Stimulated activated CD8-positive, alpha-beta memory T cell treated with anti-CD3 and anti-CD28 coated beads, Interleukin-7, amount 100 ng/mL, for 48 hours (primary cell): ENCODE measurements at regions not wholly inside any gene's neighbourhood (a gene's known extent, or its start where the extent isn't known, plus 50 kb on each side); places are given as distances from the start of the nearest gene placed in this dataset.
"Not testable (repeated sequence)": the region's sequence is repeated elsewhere in the genome, so short reads cannot be mapped to it uniquely, and the experiment has no call there.

Source experiments
- DNase-seq, 2 donors: peaks; one replicate each; pipeline ENCODE4 v3.0.0-alpha.2; 2020; ENCODE audit warnings: low read depth in 1 of 2; ENCODE audit errors: extremely low read depth in 1 of 2

- DNase-seq = no peak
These were observed 1466.0 kb upstream of the C9orf72 start for GRCh38 chr9:29039258-29039657.

DNA sequence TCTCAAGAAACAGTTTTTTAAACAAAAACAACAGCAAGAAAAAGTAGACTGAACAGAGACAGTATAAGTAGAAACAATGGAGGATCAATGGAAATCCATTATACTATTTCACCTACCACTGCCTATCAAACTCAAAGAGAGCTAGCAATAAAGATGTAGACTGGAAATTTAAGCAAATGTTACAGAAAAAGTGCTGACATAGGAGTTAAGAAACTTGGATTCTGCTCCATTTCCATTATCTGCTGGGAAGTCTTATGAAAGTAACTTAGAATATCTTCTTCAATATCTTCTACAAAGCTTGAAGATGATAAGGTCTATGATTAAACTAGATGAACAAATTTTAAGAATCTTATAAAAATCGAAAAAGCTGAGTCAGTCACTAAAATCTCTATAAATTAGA lies 1469.8 kb upstream of the C9orf72 start:
- no peak for DNase-seq

DNA sequence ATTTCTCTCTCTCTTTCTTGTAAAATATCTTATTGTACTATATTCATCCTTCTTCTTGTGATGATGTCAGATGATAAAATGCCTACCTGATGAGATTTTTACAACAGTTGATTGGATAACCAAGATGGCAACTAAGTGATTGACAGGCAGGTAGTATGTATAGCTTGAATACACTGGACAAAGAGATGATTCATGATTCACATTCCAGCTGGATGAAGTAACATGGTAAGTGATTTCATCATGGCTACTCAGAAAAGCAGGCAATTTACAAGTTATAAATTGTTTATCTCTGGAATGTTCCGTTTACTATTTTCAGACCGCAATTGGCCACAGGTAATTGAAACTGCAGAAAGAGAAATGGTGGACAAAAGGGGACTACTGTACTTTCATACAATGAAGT lies 1471.7 kb upstream of the C9orf72 start:
- no peak for DNase-seq

GRCh38 chr9:29060041-29060440 lies 1486.8 kb upstream of the C9orf72 start:
- DNase-seq = no peak

GRCh38 chr9:29062446-29062845 lies 1489.2 kb upstream of the C9orf72 start:
- no peak for DNase-seq

DNA sequence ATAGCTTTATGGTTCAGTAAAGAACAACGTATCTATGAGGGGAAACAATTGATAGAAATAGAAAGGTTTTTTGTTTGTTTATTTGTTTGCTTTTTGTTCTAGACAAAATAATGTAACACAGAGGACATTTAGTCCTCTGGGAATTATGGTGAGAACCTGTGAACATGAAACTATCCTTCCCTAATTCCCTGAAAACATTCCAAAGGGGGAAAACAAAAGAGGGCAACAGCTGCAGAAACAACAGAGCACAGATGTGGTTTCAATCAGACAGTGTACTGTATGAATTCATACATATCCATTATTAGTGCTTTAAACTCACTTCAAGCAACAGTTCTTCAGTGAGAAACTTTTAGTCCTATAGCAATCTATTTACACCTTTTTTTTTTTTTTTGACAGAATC lies 1489.8 kb upstream of the C9orf72 start:
- DNase-seq = no peak

GRCh38 chr9:29066141-29066640 lies 1492.9 kb upstream of the C9orf72 start:
- no peak for DNase-seq

DNA sequence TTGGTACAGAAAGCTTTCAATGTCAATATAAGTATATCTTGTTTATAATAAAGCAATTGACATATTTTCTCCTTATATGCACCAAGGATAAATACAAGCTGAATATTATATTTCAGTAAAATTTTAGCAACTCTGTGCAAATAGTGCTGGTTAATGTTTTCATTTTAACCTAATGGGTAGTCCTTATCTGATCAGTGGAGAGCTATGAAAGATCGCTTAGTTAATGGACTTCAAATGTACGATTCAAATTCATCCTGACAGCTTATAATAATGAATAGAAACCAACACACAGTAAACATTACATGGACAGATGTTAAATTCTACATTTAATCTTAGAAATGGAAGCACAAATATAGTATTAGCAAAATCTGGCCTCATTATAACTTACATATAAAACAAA lies 1495.2 kb upstream of the C9orf72 start:
- DNase-seq = no peak

DNA sequence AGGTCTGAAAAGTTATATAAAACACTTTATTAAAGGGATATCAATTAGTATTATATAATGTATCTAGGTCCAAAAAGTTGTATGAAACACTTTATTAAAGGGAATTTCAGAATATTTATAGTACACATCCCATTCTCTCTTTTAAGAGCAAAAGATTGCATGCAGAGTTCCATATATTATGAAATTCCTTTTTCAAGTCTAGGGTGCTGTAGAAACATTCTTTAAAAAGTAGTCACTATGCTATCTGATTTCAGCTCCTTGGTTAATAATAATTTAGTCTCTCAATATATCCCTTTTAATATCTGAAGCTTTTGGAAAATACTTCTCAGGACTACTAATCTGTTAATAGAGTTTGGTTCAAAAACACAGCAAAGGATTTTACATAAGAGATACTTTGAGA lies 1496.1 kb upstream of the C9orf72 start:
- DNase-seq = no peak

- DNase-seq = no peak
These were observed 1504.9 kb upstream of the C9orf72 start for GRCh38 chr9:29078063-29078666.

- DNase-seq = no peak
These were observed 1527.5 kb upstream of the C9orf72 start for GRCh38 chr9:29100762-29101161.

DNA sequence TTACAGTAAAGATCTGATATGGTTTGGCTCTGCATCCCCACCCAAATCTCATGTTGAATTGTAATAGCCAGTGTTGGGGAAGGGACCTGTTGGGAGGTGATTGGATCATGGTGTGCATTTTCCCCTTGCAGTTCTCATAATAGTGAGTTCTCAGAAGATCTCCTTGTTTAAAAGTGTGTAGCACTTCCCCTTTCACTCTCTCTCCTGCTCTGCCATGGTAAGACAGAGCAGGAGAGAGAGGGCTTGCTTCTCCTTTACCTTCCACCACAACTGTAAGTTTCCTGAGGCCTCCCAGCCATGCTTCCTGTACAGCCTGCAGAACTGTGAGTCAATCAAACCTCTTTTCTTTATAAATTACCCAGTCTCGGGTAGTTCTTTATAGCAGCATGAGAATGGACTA lies 1530.9 kb upstream of the C9orf72 start:
- DNase-seq = not testable (repeated sequence)

DNA sequence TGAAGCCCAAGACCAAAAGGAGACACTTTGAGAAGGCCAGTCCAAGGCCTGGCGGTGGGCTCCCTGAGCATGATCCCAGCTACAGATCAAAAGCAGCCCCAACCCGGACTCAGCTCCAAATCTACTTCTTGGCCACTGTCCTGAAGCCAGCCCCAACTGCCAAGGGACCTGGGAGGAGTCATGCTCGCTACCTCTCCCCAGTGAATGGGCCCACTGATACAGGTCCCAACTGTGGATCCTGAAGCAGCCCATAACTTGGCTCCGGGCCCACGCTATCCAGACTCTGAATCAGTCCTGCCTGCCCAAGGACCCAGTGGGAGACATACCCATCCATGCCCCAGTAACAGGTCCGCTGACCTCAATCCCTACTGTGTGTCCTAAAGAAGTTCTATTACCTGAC lies 1545.3 kb upstream of the C9orf72 start:
- no peak for DNase-seq

DNA sequence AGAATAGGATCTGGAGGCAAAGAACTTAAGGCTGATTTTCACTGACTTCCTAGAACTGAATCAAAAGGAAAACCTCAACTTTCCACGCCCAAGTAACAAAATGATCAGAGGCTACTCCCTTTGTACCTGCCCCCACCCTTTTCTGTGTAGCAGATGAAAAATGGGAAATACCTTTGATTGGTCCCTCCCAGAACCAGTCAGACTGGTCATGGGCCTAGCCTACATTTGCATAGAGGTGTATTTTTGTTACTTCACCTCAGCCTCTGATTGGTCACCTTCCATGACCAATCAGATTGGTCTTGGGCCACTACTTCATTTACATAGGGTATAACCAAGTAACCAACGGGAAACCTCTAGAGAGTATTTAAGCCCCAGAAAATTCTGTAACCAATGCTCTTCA lies 1553.5 kb upstream of the C9orf72 start:
- no peak for DNase-seq

GRCh38 chr9:29129763-29130162 lies 1556.5 kb upstream of the C9orf72 start:
- DNase-seq = no peak

GRCh38 chr9:29144476-29144875 lies 1571.2 kb upstream of the C9orf72 start:
- DNase-seq = no peak

GRCh38 chr9:29150606-29151005 lies 1577.3 kb upstream of the C9orf72 start:
- DNase-seq = no peak

DNA sequence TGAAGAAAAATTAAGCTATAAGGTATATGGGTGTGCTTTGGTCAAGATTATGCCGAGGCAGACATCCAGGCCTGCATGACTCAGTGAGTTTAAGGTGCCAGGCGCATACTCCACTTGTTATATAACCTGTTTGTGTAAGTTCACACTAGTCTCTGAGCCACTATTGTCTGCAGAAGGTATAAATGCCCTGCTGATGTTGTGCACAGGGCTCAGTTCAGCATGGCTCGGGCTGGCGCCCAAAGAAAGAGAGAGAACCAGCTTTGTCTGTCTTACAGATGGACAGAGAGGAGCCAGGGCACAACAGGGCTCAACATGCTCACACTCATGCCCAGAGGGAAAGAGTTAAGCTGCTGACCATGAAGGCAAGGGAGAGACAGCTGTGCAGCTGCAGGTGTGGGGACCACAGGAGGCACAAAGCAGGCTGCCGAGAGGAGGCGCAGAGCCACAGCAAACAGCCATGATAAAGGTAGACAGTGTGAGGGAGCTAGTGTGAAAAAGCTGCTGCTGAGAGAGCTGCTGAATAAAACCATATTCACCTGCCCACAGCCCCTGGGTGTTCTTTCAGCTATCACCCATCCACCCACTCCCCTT lies 1587.6 kb upstream of the C9orf72 start:
- DNase-seq = no peak

GRCh38 chr9:29174136-29174535 lies 1600.9 kb upstream of the C9orf72 start:
- DNase-seq = no peak

DNA sequence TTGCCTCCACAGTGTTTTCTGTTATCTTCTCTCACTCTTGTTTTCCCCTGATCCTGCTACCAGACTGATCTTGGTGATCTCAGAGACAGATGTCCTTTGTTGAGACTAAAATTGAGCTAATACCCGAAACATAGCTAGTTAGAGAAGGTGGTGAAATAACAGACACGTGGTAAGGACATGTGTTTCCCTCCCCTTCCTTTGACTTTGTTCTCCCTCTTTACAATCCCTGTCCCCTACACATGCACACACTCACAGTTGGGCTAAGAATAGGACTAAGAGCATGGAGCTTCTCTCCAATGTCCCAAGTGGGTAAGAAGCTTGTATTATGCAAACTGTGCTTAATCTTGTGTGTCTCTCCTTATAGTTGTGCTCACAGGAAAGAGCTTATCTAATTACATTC lies 1603.0 kb upstream of the C9orf72 start:
- DNase-seq = no peak

DNA sequence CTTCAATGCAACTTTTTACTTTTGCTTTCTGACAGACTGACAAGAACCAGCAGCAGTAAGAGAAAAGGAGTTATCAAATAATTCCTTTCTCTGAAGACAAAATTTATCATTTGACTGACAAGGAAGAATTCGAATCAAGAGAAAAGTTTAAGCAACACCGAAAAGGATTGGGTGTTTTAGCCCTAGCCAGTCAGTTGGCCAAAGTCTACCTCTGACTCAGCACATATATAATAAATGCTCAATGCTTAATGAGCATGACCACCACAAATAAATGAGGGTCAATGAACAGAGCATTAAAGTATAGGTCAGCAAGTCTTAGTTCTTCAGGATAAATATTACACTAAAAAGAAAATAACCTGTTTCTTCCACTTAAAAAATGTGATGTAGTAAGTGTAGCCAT lies 1603.5 kb upstream of the C9orf72 start:
- DNase-seq = no peak

GRCh38 chr9:29183971-29184370 lies 1610.7 kb upstream of the C9orf72 start:
- no peak for DNase-seq

DNA sequence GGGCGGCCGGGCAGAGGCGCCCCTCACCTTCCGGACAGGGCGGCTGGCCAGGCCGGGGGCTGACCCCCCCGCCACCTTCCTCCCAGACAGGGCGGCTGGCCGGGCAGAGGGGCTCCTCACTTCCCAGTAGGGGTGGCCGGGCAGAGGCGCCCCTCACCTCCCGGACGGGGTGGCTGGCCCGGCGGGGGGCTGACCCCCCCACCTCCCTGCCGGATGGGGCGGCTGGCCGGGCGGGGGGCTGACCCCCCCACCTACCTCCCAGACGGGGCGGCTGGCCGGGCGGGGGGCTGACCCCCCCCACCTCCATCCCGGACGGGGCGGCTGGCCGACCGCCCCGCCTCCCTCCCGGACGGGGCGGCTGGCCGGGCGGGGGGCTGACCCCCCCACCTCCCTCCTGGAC lies 1615.5 kb upstream of the C9orf72 start:
- DNase-seq = not testable (repeated sequence)
